ENCODE measurements at regions not wholly inside any gene's neighbourhood (a gene's known extent, or its start where the extent isn't known, plus 50 kb on each side); places are given as distances from the start of the nearest gene placed in this dataset.

DNA sequence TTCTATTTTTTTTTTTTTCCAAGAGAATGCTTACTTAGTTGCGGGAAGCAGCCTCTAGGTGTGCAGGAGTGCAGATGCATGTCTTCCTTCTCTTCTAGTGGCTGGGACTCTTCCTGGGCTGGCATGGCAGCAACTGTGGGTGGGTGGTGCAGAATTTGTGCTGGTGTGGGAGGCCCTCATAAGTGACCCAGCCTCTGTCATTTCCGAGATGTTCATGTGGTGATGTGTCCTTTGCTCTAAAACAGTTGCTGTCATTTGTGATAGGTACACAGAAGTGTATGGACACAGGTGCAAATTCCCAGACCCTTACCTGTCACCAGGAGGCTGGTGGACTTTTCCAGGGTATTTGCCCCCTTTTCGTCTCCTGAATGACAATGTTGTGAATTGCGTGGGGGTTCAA lies 367.7 kb downstream of the KCNRG start:
- no peak overlapping the region for H3K4me3 ChIP-seq (replicated peaks; ENCODE audit: low read depth, low read length)
- DNase-seq (ENCODE audit: low read depth) = no peak
- TF ChIP-seq, protein P1, sequence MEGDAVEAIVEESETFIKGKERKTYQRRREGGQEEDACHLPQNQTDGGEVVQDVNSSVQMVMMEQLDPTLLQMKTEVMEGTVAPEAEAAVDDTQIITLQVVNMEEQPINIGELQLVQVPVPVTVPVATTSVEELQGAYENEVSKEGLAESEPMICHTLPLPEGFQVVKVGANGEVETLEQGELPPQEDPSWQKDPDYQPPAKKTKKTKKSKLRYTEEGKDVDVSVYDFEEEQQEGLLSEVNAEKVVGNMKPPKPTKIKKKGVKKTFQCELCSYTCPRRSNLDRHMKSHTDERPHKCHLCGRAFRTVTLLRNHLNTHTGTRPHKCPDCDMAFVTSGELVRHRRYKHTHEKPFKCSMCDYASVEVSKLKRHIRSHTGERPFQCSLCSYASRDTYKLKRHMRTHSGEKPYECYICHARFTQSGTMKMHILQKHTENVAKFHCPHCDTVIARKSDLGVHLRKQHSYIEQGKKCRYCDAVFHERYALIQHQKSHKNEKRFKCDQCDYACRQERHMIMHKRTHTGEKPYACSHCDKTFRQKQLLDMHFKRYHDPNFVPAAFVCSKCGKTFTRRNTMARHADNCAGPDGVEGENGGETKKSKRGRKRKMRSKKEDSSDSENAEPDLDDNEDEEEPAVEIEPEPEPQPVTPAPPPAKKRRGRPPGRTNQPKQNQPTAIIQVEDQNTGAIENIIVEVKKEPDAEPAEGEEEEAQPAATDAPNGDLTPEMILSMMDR (IDR thresholded peaks at IDR 0.05; ENCODE audit: low read length, missing control alignments) = no peak

DNA sequence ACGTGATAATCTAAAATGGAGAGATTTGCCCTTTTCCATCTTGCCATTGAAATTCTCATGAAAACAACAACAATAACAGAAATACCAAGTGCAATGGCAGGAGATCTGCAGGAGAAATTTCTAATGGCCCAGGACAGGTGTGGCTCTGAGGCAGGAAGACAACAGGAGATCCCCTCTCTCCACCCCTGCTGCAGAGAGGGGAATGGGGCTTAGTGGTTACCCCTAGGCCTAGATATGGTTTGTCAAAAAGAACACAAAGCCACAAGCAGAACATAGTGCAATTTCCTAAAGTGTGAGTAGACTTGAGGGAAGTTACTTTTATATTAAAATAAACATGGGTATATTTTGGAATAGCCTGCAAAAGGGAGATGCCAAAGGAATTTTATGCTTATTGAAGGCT lies 369.5 kb downstream of the KCNRG start:
- TF ChIP-seq, protein P1 (IDR thresholded peaks at IDR 0.05; ENCODE audit: low read length, missing control alignments) = no peak
- no peak overlapping the region for H3K4me3 ChIP-seq (replicated peaks; ENCODE audit: low read depth, low read length)
- DNase-seq (ENCODE audit: low read depth) = no peak

DNA sequence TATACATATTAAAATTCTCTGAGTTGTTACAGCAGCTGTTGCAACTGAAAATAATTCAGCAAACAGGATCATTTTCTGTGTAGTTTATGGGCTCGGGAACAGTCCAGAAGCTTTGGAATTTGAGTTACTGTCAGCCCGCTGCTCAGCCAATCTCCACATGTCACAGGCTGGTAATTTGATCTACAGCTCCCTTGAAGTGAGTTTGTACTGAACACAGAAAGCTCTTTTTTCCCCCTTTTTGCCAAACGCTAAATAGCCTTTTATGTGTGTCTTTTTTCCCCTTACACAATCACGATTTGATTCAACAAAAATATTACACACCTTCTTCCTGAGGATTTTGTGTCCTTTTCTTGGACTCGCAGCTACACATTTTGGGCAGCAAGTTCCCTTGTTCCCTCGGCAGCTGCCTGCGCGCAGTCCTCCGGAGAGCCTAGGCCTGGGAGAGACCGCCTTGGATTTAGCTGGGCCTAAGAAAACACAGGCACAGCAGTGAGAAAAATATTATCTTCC lies 371.4 kb downstream of the KCNRG start:
- peak; percentile 33 for DNase-seq (ENCODE audit: low read depth)
- TF ChIP-seq, protein P1 (IDR thresholded peaks at IDR 0.05; ENCODE audit: low read length, missing control alignments) = no peak
- no peak overlapping the region for H3K4me3 ChIP-seq (replicated peaks; ENCODE audit: low read depth, low read length)

DNA sequence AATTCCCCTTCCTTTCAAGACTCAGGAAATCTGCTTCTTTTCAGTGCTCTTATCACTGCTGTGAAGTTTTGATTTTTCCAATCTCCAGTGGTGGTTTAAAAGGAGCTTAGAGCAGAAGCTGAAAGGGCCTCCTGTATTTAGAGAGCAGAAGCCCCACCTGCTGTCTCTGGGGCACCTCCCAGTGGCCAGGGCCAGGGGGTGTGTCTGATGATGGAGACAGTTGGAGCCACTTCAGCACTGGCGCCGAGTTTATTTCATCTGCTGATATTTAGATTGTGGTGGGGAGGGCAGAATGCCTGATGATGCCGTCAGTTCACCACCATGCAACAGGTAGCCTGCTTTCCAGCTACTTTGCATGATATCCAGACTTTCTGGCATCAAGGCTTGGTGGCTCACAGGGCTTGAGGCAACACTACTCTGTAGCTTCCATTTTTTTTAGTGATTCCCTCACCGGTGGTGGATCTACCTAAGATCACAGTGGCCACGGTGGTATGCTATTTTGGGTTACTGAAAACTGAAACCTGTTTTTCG lies 371.9 kb downstream of the KCNRG start:
- TF ChIP-seq, protein P1 (IDR thresholded peaks at IDR 0.05; ENCODE audit: low read length, missing control alignments) = peak; percentile 16
- peak; percentile 16 for DNase-seq (ENCODE audit: low read depth)
- no peak overlapping the region for H3K4me3 ChIP-seq (replicated peaks; ENCODE audit: low read depth, low read length)

DNA sequence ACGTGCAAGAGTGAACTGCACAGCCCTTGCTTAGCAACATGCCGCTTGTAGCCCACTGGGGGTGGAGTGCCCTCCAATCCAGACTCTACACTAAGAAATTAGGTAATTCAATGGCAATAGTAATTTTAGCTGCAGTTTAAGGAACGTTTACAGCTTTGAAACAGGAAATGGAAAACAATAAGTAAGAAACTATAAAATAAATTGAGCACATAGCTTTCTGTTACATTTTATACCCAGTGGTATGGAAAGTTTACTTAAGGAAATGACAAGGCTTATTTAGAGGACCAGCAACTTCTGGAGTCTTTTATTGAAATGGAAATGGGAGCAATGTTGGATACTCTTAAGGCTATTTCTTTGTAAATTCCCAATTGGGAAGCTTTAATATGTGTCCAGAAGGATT lies 373.2 kb downstream of the KCNRG start:
- TF ChIP-seq, protein P1 (IDR thresholded peaks at IDR 0.05; ENCODE audit: low read length, missing control alignments) = no peak
- H3K4me3 ChIP-seq (replicated peaks; ENCODE audit: low read depth, low read length) = no peak overlapping the region
- DNase-seq (ENCODE audit: low read depth) = no peak

DNA sequence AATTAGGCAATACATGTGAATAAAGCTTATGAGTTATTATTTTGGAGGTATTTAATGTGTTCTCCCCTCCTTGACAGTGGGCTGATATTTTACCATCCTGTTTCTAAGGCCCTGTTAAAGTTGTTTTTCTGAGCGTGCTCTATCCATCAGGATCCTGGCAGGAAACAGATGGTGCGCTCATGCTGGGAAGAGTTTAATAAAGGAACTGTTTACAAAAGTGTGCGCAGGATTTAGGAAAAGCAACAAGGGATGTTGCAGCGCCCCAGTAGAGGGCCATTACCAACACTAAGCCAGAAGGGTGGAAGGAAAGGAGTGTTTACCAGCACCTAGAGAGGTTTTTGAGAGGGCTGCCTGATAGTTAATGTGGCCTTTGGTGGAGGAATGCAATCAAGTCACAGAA lies 374.5 kb downstream of the KCNRG start:
- TF ChIP-seq, protein P1 (IDR thresholded peaks at IDR 0.05; ENCODE audit: low read length, missing control alignments) = no peak
- DNase-seq (ENCODE audit: low read depth) = no peak

More for the DNA sequence above, 374.5 kb downstream of the KCNRG start:
- no peak overlapping the region for H3K4me3 ChIP-seq (replicated peaks; ENCODE audit: low read depth, low read length)

Measured in fibroblast of pulmonary artery (primary cell).